Stomach (tissue), 4 donors: ENCODE measurements at regions not wholly inside any gene's neighbourhood (a gene's known extent, or its start where the extent isn't known, plus 50 kb on each side); places are given as distances from the start of the nearest gene placed in this dataset.

Experiments used
- CTCF ChIP-seq, 7 experiments: fragments of 450-650 bp in 4 of 7; fragments of 200-600 bp in 3 of 7; sonication (generic) in 3 of 7; IDR thresholded peaks; one replicate each; pipeline ENCODE4 v1.5.1; 2016 to 2019; ENCODE audit warnings: antibody characterized with exemption in 7 of 7, control low read depth in 2 of 7, mild to moderate bottlenecking in 1 of 7
- POLR2A ChIP-seq, 4 donors: fragments of 450-650 bp; IDR thresholded peaks; one replicate each; pipeline ENCODE4 v1.6.1; 2016; ENCODE audit warnings: antibody characterized with exemption in 4 of 4, control low read depth in 2 of 4, mild to moderate bottlenecking in 1 of 4, moderate library complexity in 1 of 4

DNA sequence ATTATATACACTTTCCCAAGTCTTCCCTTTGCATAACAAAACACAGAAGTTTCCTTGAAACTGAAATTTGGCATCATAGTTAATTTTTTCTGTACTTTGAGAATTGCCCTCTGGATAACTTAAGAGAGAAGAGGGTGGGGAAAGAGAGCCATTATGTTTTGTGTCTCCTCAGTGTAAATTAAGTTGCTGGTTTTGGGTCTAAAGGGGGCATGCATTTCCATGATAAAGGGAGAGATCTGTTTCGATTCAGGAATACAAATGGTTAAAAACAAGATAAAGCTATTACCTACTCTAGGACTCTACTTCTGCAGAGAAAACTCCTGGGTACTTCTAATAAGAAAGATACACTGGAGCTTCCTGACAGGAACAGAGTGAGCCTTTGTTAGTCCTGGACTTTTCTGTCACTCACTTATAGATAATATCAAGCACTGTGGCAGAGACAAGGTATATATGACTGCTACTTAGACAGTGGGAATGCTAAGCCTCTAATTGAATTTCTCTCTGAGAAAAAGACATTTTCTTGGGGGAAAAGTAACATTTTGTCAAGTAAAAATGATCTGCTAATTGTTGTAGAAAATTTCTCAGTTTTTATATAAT lies 142.8 kb upstream of the PCDH9 start:
- no peak for TF ChIP-seq CTCF (IDR thresholded peaks at IDR 0.05)
- no peak for TF ChIP-seq POLR2A (IDR thresholded peaks at IDR 0.05)
